HG03108 (cell line): ENCODE measurements at regions not wholly inside any gene's neighbourhood (a gene's known extent, or its start where the extent isn't known, plus 50 kb on each side); places are given as distances from the start of the nearest gene placed in this dataset.

Source experiments
- ATAC-seq: cut with Tn5 transposase; IDR thresholded peaks from one replicate; pipeline ENCODE4 v1.9.1; 2021; ENCODE audit warnings: moderate library complexity; ENCODE audit not compliant: unreplicated experiment

DNA sequence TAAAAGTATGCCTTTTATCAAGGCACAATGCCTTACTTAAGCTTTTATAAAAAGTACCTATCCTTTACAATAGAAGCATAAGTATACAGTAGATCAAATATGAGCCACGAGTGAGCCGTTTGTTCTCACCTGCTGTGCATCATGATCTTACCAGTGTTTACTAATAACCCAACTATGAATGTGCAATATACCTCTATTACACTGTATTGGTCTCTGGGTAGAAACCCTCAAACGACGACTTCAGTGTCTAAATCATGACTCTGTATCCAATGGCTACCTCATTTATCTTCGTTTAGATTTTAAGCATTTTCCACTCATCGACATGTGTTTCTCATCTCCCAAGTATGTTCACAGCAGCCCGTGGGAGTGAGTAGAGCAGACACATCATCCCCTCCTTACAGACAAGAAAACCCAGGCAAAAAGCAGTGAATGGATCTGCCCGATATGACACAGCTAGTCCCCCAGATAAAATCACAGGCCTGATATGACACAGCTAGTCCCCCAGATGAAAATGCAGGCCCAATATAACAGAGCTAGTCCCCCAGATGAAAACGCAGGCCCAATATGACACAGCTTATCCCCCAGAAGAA lies 279.8 kb downstream of the TNS1 start:
- no peak for ATAC-seq

DNA sequence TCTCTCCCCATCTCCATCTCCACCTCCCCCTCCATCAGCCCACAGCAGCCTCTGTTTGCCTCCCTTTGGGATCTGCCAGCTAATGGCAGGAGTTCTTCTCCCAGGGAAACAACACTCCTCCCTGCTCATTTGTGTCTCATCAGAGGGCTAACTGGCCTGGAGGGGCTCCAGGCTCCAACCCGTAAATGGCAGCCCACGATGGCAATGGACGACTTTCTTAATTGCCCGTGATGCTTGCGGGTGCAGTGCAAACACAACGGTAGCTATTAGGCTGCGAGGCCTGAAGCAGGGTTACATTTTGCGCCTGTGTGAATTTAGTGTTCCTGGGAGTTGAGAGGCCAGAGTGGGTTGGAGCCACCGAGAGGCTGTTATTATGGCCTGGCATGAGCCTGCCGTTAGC lies 285.1 kb downstream of the TNS1 start:
- no peak for ATAC-seq

DNA sequence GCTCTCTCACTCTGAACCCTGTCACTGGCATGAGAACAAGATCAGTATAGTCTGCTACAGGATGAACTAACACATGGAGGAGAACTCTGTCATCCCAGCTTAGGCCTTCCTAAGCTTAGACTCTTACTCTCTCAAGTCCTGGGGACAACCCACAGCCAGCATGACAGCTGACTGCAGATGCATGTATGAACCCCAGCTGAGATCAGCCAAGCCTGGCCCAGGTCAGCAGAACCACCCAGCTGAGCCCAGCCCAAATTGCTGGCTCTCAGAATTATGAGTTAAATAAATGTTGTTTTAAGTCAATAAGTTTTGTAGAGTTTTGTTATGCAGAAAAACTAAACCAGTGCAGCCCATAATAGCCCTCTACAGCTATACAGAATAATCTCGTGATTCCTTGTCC lies 287.3 kb downstream of the TNS1 start:
- no peak for ATAC-seq

DNA sequence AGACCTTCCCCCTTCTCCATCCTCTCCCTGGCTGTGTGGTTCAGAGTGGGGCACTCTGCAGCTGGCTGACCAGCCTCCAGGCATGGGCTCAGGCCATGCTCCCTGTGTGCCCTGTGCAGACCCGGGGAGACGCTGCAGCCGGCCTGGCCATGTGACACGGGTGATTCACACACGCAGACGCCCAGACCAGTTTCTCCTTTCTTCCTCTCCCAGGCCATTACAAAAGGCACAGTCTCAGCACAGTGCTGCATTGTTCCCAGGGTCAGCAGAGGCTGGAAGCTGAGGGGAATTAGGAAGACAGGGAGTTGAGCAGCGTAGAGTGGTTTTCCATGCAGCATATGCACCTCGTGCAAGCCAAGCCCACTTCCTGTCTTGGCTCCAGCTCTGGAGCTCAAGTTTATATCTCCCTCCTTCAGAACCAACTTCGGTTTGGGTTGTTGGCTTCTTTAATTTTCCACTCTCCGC lies 288.5 kb downstream of the TNS1 start:
- no peak for ATAC-seq

DNA sequence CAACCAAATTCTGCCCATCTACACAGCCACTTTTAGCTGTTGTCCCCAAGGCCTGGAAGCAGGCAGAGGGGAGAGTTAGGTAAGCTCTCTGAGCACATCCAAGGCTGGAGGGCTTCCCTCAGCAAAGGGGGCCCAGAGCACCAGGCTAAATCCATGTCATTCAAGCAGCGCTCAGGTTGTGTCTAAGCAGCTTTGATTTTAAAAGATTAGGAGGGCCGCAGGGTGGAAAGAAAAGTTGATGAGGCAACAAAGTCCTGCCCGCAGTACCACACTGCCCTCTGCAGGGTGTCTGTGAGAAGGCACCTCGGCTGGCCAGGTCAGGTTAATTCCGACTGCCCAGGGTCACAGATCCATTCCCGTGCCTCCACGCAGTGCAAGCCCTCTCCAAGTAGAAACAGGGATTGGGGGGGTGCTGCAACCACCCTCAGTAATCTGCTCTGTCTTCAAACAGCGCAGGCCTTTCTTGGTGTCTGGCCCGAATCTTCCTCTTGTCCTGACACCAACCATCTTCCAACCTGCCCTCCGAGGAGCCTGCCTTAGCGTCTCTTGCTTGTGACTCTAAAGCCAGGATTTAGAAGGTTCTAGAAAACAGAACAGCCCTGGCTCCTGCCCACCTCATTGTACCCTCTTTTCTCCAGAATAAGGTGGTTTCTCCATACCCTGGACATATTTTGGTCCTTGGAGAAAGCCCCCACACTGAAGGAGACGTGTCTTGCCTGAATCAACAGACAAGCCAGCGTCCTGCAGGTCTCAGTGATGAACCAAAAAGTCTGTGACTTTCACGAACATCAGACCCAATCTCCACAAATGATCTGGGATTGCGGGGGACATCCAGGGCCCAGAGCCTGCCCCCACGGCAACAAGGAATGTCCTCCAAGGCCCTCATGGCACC lies 289.2 kb downstream of the TNS1 start:
- ATAC-seq: no peak

DNA sequence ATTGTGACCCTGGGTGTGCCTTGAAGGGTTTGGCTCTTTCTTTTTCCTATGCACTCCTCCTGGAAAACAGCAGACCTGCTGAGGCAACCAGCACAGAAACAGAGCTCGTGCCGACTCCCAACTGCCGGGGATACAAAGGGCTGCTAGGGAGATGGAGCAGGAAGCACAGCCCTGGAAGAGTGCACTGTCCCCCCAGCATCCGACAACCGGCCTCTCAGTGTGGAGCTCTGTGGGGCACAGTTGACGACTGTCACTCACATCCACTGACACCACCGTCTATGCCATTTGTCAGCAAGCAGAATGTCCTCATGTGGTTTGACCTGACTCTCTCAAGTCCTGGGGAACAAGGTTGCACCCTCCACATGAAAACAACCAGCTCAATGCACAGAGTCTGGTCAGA lies 290.4 kb downstream of the TNS1 start:
- ATAC-seq: no peak

DNA sequence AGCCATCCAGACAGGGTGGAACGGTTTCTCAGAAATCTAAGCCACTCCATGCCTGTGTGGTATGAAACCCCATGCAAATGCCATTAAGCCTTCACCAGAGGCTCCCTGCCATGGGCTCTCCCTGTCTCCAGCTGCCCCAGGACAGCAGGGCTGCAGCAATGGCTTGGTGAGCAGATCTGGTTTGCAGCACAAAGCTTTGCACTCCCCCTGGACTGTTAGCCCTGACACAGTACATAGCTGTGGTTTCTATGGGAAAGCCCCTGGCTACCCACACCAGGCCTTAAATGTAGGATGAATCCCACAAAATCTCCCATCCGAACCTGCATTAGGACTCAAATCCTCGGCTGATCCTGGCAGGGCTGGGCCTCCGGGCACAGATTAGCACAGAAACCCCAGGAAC lies 291.6 kb downstream of the TNS1 start:
- ATAC-seq: no peak

DNA sequence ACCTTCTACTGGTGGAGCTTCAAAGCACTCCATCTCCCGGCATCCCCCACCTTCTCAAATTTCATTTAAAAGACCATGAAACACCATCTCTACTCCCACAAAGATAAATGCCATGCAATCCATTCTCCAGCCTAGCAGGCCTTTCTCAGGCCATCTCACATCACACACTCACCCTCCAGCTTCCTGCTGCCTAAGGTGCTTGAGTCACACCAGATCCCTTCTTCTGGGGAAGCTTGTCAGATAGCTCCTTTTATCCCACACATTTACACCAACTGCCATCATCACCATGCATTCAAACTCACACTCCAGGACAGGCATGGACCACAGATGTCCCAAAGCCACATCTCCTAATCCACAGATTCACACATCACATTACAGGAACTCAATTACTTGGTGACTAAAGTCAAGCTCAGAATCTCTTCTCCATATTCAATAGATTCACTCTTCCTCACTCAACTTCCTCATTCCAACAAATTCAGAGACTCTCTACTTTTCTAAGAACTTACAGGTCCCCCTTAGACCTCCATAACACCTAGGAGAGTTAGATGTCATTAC lies 292.5 kb downstream of the TNS1 start:
- ATAC-seq: no peak

DNA sequence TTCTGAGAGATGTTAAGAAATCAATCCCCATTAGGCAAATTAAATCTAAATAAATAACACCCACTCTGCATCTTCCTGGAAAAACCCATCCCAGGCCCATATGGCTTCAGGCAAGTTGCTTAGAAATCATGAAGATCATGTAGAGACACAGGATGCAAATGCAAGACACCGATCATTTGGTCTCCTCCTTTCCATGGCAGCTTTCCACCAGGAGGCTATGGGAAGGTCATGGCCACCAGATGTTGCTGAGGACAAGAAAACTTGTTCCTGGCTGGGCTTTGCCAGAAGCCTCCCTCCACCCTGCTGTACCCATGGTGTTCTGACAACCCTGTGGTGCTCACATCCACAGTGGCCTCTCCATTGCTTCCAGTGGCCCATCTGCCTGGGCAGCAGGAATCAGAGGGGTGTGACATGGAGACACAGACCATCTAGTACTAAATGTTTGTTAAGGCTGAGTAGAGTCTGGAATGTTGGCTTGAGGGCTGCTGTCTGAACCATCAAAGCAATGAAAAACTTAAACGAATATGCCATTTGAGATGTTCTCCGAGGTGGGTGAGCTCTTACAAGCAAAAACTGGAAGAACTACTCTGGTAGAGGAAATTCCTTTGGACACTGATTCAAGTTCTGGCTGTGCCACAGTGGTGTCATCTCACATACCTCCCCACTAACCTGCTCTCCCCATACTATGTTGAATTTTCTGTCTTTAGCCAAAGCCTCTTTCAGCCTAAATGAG lies 293.2 kb downstream of the TNS1 start:
- ATAC-seq: no peak

DNA sequence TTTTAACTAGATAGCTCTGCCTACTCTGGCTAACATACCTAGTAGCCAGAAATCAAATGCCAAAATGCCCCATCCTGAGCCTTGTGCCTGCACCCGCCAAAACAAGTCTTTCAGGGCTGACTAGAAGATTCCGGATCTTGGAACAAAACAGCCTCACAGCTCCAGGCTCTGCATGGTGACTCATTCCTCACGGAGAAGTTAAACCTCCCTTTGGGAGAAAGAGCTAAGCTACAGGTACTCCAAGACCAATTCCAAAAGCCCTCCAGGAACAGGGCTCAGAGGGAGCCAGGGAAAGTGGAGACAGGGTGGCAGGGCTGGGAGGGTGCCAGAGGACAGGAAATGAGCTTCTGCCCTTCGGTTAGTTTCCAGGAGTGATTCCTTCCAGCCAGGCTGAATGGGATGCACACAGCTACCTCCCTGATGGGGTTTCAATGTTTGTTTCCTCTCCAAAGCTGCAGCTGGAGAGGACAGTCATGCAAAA lies 295.6 kb downstream of the TNS1 start:
- ATAC-seq: no peak

DNA sequence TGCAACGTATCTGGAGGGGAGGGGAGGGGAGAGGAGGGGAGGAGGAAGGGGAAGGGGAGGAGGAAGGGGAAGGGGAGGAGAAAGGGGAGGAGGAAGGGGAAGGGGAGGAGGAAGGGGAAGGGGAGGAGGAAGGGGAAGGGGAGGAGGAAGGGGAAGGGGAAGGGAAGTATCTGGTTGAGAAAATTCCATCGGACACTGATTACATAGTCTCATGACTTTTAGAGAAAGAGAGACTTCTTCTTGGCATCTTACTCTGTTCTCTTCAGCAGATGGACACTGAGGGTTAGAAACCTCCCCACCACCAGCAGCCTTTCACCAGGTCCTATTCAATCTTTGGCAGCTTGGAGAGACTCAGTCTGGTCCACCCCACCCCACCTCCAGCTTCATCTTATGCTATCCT lies 296.3 kb downstream of the TNS1 start:
- no peak for ATAC-seq

DNA sequence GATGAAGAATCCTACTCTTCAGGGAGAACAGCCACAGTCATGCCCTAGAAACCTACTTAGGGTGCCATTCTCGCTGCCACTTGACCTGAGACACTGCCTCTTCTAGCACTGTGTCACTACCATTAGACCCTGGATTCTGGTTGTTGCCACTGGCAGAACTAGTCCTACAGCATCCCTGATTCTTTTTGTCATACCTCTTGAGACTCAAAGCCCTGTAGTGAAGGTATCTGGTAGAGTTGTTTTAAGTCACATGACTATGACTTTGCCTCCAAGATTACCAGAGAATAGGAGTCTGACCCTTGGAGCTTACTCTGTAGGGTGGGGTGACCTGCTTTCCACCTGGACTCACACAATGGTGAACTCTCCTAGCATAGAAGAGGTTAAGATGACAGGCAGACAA lies 296.7 kb downstream of the TNS1 start:
- ATAC-seq: no peak

DNA sequence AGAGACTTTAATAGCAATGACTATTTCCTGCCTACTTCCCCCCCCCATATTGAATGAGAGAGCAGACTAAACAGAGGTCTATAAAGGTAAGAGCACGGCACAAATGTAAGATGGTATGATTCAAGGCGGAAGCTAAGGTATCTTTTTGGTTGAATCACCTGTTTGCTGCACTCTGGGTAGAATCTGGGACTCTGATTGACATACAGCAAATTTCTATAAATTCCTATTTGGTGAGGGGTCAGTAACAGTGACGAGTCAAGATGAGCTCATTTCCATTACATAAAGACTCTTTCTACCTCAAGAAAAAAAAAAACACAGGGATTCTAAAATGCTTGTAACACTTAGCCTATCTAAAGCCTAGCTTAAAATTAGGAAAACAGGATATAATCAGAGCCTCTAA lies 297.3 kb downstream of the TNS1 start:
- no peak for ATAC-seq

DNA sequence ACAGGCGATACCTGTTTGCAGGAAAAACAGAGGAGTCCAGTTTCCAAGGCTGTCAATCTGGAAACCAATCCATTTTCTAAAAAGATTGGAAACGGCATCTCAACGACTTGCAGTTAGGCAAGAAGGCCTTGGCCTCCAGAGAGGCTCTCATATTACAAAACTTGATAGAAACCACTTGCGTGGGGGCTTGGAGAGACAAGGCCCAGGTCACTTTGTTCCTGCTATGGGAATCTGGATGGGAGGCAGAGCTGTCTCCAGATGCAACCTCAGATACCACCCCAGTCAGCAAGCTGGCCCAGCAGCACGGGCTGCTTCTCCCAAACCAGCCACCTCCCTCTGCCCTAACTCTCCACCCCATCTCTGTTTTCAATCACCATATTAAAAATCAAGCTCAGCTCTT lies 298.8 kb downstream of the TNS1 start:
- no peak for ATAC-seq

DNA sequence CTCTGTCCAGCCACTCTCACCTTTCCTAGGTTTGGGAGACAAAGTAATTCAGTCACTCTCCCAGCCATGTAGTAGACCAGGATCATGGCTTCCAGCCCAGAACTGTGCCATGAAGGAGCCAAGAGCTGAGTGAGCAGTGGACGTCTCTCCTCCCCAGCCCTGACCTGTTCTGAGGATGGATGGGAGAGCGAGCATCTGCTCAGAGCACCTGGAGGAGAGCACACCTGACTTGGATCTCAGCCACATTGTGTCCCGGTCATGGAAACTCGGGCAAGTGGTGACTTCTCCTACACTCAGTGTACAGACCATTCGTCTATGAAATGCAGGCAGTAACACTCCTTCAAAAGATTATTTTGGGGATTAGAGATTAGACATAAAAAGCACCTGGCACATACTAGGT lies 299.7 kb downstream of the TNS1 start:
- ATAC-seq: no peak

DNA sequence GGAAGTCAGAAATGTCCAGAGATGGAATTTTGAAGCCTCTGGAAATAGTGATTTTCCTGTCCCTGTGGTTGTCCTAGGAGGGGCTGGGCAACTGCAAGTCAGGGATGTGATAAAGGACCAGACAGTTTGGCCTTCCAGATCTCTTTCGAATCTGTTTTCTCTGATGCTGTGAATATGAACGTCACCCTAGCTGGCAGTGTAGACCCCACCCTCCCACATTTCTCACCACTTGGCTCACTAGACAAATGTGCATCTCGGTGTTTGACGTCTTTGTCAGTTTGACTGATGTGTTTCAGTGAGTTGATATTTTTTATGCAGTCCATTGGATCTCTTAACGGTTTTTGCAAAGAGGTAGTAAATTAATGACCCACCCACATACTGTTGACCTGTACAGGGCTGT lies 301.2 kb downstream of the TNS1 start:
- no peak for ATAC-seq

DNA sequence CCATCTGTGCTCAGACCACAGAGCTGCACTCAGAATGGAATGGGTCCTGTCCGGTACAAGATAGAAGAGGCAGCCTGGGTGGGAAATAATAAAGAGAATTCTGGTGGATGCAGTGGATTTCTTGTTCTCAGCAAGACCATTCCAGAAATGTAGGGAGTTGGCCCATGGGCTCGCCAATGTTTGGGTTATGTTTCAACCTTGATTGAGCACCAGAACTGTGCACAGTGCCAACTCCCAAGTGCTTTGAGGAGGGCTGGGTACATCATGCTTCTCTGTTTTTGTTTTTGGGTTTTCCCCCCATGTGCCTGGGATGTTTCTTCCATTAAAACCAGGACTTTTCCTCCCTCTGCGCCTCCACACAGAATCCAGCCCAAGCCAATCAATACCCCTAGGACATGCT lies 304.1 kb downstream of the TNS1 start:
- no peak for ATAC-seq

DNA sequence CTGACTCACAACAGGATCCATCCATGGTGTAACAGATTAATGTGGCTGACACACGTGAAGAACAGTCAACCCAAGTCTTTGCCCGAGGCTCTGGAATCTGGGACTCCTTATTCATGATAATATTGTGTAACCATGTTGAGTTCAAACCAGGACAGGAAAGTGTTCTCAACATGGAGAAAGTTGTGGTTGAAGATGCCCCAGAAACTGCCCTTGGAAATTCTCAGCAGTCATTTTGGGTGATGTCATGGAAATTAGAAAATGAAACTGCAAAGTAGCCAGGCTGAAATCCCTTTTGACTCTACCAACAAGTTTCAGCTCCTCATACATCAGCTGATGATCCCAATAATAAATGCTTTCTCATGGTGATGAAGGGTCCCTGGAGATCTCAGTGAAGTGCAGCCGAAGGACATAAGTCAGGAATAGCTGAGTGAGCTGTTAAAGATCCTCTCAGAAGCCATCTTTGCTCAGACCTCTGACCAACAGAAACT lies 307.7 kb downstream of the TNS1 start:
- ATAC-seq: no peak

DNA sequence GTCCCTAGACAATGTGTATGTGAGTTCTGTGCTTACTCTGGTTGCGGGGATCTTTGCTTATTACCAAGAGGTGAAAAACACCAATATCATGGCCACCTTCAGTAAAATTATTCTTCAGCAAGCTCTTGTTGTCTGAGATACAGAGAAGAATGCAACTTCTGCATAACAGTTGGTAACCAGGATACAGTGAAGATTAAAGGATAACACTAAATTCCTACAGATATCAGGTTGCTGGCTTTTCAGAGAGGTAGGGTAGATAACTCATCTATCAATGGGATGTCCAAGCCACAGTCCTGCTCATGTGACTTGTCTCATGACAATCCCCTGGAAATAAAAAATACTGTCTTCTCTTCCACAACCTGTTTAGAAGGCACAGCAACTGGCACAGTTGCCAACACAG lies 308.5 kb downstream of the TNS1 start:
- no peak for ATAC-seq

DNA sequence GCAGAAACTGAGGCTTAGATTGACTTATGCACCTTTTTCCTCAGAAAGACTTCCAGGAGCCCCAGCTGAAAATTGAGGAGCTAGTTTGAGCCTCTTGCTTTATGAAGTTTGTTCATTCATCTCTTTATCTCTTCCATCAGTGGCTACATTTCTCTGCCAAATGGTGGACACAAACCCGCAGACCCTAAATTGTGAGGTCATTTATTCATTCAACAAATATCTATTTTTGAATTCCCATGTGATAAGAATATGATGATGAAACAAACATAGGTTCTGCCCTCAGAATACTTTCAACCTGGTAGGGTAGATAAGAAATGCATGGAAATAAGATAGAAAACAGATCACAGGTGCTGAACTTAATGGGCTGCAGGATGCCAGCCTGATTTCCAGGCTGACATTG lies 309.4 kb downstream of the TNS1 start:
- ATAC-seq: no peak

DNA sequence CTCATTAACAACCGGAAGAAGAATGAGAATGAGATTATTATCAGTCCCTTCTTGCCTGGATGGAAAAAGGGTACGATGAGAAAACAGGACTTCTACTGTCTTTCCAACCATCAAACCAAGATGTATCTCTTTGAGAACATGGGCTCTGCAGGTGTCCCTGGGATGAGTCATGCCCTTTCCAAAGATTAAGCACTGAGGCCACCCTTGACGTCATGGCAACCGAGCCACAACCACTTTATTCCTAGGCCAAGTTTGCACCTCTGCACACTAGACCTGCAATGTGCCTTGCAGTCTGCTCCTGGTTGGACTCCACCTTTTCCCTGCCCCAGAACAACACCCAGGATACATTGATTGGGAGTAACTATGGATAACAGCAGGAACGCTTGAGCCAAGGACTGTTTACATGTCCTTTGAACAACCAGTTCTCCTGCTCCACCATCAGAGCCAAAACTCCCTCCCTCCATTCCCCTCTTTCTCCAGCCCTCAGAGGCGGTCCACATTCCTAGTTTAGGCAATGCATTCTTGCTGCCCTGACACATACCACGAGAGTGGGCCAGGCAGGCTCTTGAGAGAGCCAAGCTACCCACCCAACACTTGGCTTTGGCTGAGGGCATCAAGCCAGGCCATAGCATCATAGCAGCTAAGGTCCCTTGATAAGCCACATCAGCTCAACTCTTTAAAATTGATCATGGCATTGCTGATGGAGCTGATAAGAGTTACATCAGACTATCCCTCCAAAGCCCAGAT lies 310.7 kb downstream of the TNS1 start:
- ATAC-seq: no peak
